HepG2 (cell line): ENCODE measurements at regions not wholly inside any gene's neighbourhood (a gene's known extent, or its start where the extent isn't known, plus 50 kb on each side); places are given as distances from the start of the nearest gene placed in this dataset.

Source experiments
- ATAC-seq: fragments of 200-7000 bp; cut with Tn5 transposase; 3 replicates; pipeline ENCODE4 v1.9.1; 2020; ENCODE audit warnings: mild to moderate bottlenecking, moderate library complexity
- BruUV-seq: library from RNA; stranded (reverse); fragments of 400-500 nt; replicated peaks from 2 replicates; lab custom pipeline; 2021; lab: Mats Ljungman, UMichigan
- CTCF ChIA-PET: fragments of 300-600 bp; formaldehyde crosslinking; extraction: SDS; loops from one replicate; lab custom pipeline; 2021; ENCODE audit warnings: low total read pairs, inconsistent platforms, low intra/inter-chr PET ratio; lab: Yijun Ruan, JAX
- POLR2A ChIA-PET: fragments of 350-600 bp; sonication (Branson Sonifier 250); formaldehyde crosslinking; loops from one replicate; lab custom pipeline; 2020; ENCODE audit warnings: antibody characterized with exemption, inconsistent platforms; lab: Yijun Ruan, JAX
- DNase-seq: peaks from one replicate; pipeline ENCODE4 v3.0.0-alpha.2; 2015; ENCODE audit warnings: low spot score
- FAIRE-seq: peaks from 3 replicates; lab custom pipeline; 2011; peaks lifted over from hg19 to GRCh38; lab: Jason Lieb, UNC
- H2AFZ ChIP-seq: one replicate; pipeline ENCODE4 v1.6.1; 2011; ENCODE audit warnings: low read length, inconsistent platforms
- H3K27ac ChIP-seq: fragments of 300-600 bp; 3 replicates; pipeline ENCODE4 v1.8.0; 2011; ENCODE audit warnings: mixed run types, mild to moderate bottlenecking, mixed read lengths, low read length, inconsistent platforms; ENCODE audit not compliant: insufficient read depth; ENCODE audit errors: extremely low read length
- H3K27me3 ChIP-seq, 2 experiments: fragments of 200-600 bp in 1 of 2; 2 replicates in 1 of 2; 3 replicates in 1 of 2; pipeline versions ENCODE4 v1.6.0 to v1.8.0; 2011; ENCODE audit warnings: low read length in 2 of 2, mild to moderate bottlenecking in 2 of 2, moderate library complexity in 2 of 2, inconsistent platforms in 1 of 2; ENCODE audit not compliant: insufficient read depth in 2 of 2, control insufficient read depth in 1 of 2
- H3K36me3 ChIP-seq, 2 experiments: fragments of 200-600 bp in 1 of 2; replicated peaks in 1 of 2; 2 replicates in 1 of 2; 3 replicates in 1 of 2; pipeline versions ENCODE4 v1.5.1 to v1.8.0; 2011; ENCODE audit warnings: low read length in 2 of 2, inconsistent platforms in 1 of 2; ENCODE audit not compliant: insufficient read depth in 2 of 2, control insufficient read depth in 1 of 2
- H3K4me1 ChIP-seq: 2 replicates; pipeline ENCODE4 v1.5.1; 2012; ENCODE audit warnings: low read length, inconsistent platforms; ENCODE audit not compliant: insufficient read depth
- H3K4me2 ChIP-seq: 2 replicates; pipeline ENCODE4 v1.6.0; 2011; ENCODE audit warnings: low read depth, low read length, inconsistent platforms
- H3K4me3 ChIP-seq, 3 experiments: fragments of 200-600 bp in 1 of 3; sonication (generic), shearing (Covaris generic) in 1 of 3; replicated peaks in 1 of 3; 2 replicates each; pipeline ENCODE4 v1.5.1; 2011 to 2016; ENCODE audit warnings: low read length in 3 of 3, inconsistent platforms in 2 of 3, low read depth in 2 of 3, mild to moderate bottlenecking in 2 of 3, control low read depth in 1 of 3, mixed read lengths in 1 of 3; ENCODE audit not compliant: insufficient read depth in 1 of 3
- H3K79me2 ChIP-seq: one replicate; pipeline ENCODE4 v1.6.1; 2011; ENCODE audit warnings: low read length, inconsistent platforms; ENCODE audit not compliant: insufficient read depth
- H3K9ac ChIP-seq: 2 replicates; pipeline ENCODE4 v1.6.0; 2011; ENCODE audit warnings: mild to moderate bottlenecking, low read depth, low read length, inconsistent platforms; ENCODE audit not compliant: insufficient read depth
- H3K9me3 ChIP-seq: 2 replicates; pipeline ENCODE4 v1.5.1; 2012; ENCODE audit warnings: mild to moderate bottlenecking, low read length
- H4K20me1 ChIP-seq: 2 replicates; pipeline ENCODE4 v1.6.0; 2011; ENCODE audit warnings: inconsistent platforms, mild to moderate bottlenecking, low read length, moderate library complexity; ENCODE audit not compliant: insufficient read depth
- ARID4A ChIP-seq: sonication (generic); formaldehyde crosslinking; IDR thresholded peaks from 2 replicates; pipeline ENCODE4 v1.5.0; 2020; ENCODE audit warnings: mild to moderate bottlenecking, missing genetic modification reagents, borderline replicate concordance
- FOXA3 ChIP-seq: IDR thresholded peaks from 2 replicates; pipeline ENCODE4 v1.6.1; 2016; ENCODE audit warnings: missing genetic modification reagents, missing compliant biosample characterization
- FOXK1 ChIP-seq: sonication (generic); formaldehyde crosslinking; IDR thresholded peaks from 2 replicates; pipeline ENCODE4 v1.4.0; 2020; ENCODE audit warnings: low read depth, missing genetic modification reagents, borderline replicate concordance
- NCOA2 ChIP-seq: sonication (generic); formaldehyde crosslinking; IDR thresholded peaks from 2 replicates; pipeline ENCODE4 v1.8.0; 2022; ENCODE audit warnings: inconsistent platforms
- PBX3 ChIP-seq: sonication (generic); formaldehyde crosslinking; IDR thresholded peaks from 2 replicates; pipeline ENCODE4 v1.8.1; 2023; ENCODE audit warnings: missing genetic modification reagents, inconsistent platforms, borderline replicate concordance
- POGK ChIP-seq: sonication (generic); formaldehyde crosslinking; conservative IDR thresholded peaks from 2 replicates; pipeline ENCODE4 v1.8.0; 2022; ENCODE audit warnings: mild to moderate bottlenecking, moderate library complexity, missing genetic modification reagents
- RBAK ChIP-seq: sonication (generic); formaldehyde crosslinking; IDR thresholded peaks from 2 replicates; pipeline ENCODE4 v1.5.1; 2020; ENCODE audit warnings: mild to moderate bottlenecking, missing genetic modification reagents
- RFX3 ChIP-seq: IDR thresholded peaks from 2 replicates; pipeline ENCODE4 v1.6.1; 2016; ENCODE audit warnings: missing biosample characterization, missing genetic modification reagents
- SATB2 ChIP-seq: sonication (generic); formaldehyde crosslinking; IDR thresholded peaks from 2 replicates; pipeline ENCODE4 v1.5.0; 2020; ENCODE audit warnings: missing genetic modification reagents
- TARDBP ChIP-seq: sonication (generic); formaldehyde crosslinking; IDR thresholded peaks from 2 replicates; pipeline ENCODE4 v1.8.0; 2022; ENCODE audit warnings: mild to moderate bottlenecking, missing genetic modification reagents
- TOE1 ChIP-seq: sonication (generic); formaldehyde crosslinking; IDR thresholded peaks from 2 replicates; pipeline ENCODE4 v1.4.0; 2020; ENCODE audit warnings: mild to moderate bottlenecking, missing genetic modification reagents
- ZBTB42 ChIP-seq: sonication (generic); formaldehyde crosslinking; IDR thresholded peaks from 2 replicates; pipeline ENCODE4 v1.5.0; 2020; ENCODE audit warnings: mild to moderate bottlenecking, missing genetic modification reagents
- ZC3H13 ChIP-seq: sonication (generic); formaldehyde crosslinking; IDR thresholded peaks from 2 replicates; pipeline ENCODE4 v1.8.1; 2023; ENCODE audit warnings: mild to moderate bottlenecking, missing genetic modification reagents, moderate library complexity
- ZNF138 ChIP-seq: sonication (generic); formaldehyde crosslinking; IDR thresholded peaks from 2 replicates; pipeline ENCODE4 v1.5.0; 2020; ENCODE audit warnings: mild to moderate bottlenecking, low read depth, missing genetic modification reagents
- ZNF383 ChIP-seq: sonication (generic); formaldehyde crosslinking; IDR thresholded peaks from 2 replicates; pipeline ENCODE4 v1.4.0; 2020; ENCODE audit warnings: missing genetic modification reagents, mild to moderate bottlenecking, borderline replicate concordance
- ZSCAN20 ChIP-seq: sonication (generic); formaldehyde crosslinking; IDR thresholded peaks from 2 replicates; pipeline ENCODE4 v1.4.0; 2020; ENCODE audit warnings: missing genetic modification reagents, mild to moderate bottlenecking, borderline replicate concordance
- WGBS: methylation state at CpG from one replicate; pipeline ENCODE4 v1.1.6; 2017; ENCODE audit warnings: low lambda C conversion rate; 5-methylcytosine and 5-hydroxymethylcytosine counted together
- in situ Hi-C: cut with HindIII; loops from 2 replicates; pipeline ENCODE4 v1.10.0; 2017; ENCODE audit warnings: low pct_unique_long_range_greater_than_20kb; ENCODE audit not compliant: extremely low pct_ligation_motif_present
- intact Hi-C: fragments of 100-400 bp; cut with micrococcal nuclease; formaldehyde crosslinking; loops from one replicate; pipeline ENCODE4 v1.10.0; 2022; ENCODE audit not compliant: unreplicated experiment

- no peak for TF ChIP-seq PBX3 (CRISPR knock-in tag)
Measured at GRCh38 chr5:52694648-52695047, 93.1 kb upstream of the ITGA1 start (continued).

- no peak for TF ChIP-seq TARDBP (CRISPR knock-in tag)
- TF ChIP-seq ZC3H13 (CRISPR knock-in tag), result no peak
- TF ChIP-seq FOXK1, result no peak
- no peak for TF ChIP-seq FOXA3 (CRISPR knock-in tag)
- TF ChIP-seq ZNF138 (CRISPR knock-in tag), result no peak
- no peak for TF ChIP-seq SATB2 (CRISPR knock-in tag)
- no peak for TF ChIP-seq NCOA2 (CRISPR knock-in tag)
- no peak for TF ChIP-seq ZNF383 (CRISPR knock-in tag)
- no peak for TF ChIP-seq RFX3 (CRISPR knock-in tag)
- TF ChIP-seq ZBTB42 (CRISPR knock-in tag), result no peak
- no peak for TF ChIP-seq POGK (CRISPR knock-in tag)
- TF ChIP-seq ARID4A (CRISPR knock-in tag), result no peak
- no peak for TF ChIP-seq RBAK (CRISPR knock-in tag)
- TF ChIP-seq ZSCAN20 (CRISPR knock-in tag), result no peak
- TF ChIP-seq TOE1 (CRISPR knock-in tag), result no peak
- TF ChIP-seq, all 625 proteins: peak for 0
- FAIRE-seq (no peak), DNase-seq (no peak), ATAC-seq (no peak)
- Histone ChIP-seq H3K4me3 (no peak overlapping the region), H3K27ac (no peak overlapping the region), H2AFZ (no peak overlapping the region), H4K20me1 (no peaks in the 10 kb centered on the region), H3K27me3 (no peaks in the 10 kb centered on the region), H3K9ac (no peak overlapping the region), H3K4me1 (peaks cover 24% of the 10 kb centered on the region), H3K9me3 (no peaks in the 10 kb centered on the region), H3K79me2 (no peaks in the 10 kb centered on the region), H3K36me3 (no peaks in the 10 kb centered on the region), H3K4me2 (no peak overlapping the region)
- 55% methylated on average over 2 of the region's 2 CpGs for WGBS
- BruUV-seq, result no TSS peak
- POLR2A ChIA-PET, result no interaction called here
- in situ Hi-C loops, result no loop called here
- intact Hi-C loops, result no loop called here
- CTCF ChIA-PET, result no interaction called here
Measured at GRCh38 chr5:52702877-52703276, 84.8 kb upstream of the ITGA1 start.
